Activated CD4-positive, alpha-beta T cell treated with anti-CD3 and anti-CD28 coated beads for 48 hours (primary cell): ENCODE measurements at regions not wholly inside any gene's neighbourhood (a gene's known extent, or its start where the extent isn't known, plus 50 kb on each side); places are given as distances from the start of the nearest gene placed in this dataset.
"Not testable (repeated sequence)": the region's sequence is repeated elsewhere in the genome, so short reads cannot be mapped to it uniquely, and the experiment has no call there.

Experiments
- DNase-seq: peaks from one replicate; pipeline ENCODE4 v3.0.0-alpha.2; 2020

DNA sequence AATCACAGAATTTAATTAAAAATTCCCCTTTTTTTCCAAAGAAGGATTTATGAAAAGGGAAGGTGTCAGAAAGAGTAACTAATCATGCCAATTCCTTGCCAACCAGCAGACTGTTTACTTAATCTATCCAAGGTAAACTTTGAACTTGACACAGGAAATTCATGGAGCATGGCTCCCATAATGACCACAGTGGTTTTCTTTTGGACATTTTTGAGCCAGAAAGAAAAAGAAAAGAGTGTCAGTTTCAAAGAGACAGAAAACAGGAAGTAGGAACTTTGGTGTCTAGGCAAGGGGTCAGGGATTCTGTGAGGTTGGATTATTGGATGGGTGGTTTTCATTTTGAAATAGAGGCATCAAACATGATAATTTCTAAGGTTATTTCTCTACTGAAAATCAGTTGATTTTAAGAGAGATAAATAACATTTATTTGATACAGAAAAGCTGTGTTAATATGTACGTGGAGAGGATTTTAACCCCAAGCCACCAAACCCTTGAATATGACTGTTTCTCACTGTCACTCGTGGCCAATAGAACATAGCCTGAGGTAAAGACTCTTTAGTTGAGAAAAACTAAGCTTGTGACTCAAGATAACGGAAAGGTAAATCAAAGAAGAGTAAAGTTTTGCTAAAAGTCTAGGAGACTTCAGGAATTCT, 196.1 kb downstream of the TTC6 start:
- no peak for DNase-seq

DNA sequence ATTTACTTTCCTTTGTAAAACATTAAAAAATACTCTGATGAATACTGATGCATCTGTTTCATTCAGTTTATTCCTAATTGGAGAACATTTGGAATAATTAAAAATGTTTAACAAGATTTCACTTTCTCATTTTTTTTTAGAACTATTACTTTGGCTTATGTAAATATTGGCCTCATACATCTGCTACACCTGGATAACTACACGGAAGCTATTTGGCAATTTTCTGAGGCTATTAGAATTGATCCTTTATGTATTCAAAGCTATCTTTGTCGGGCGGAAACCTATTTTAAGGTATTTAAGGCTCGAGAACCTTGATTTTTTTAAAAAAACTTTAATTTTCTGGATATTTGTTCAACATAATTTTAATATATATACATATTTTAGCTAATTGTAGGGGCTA, 196.7 kb downstream of the TTC6 start:
- DNase-seq: no peak

DNA sequence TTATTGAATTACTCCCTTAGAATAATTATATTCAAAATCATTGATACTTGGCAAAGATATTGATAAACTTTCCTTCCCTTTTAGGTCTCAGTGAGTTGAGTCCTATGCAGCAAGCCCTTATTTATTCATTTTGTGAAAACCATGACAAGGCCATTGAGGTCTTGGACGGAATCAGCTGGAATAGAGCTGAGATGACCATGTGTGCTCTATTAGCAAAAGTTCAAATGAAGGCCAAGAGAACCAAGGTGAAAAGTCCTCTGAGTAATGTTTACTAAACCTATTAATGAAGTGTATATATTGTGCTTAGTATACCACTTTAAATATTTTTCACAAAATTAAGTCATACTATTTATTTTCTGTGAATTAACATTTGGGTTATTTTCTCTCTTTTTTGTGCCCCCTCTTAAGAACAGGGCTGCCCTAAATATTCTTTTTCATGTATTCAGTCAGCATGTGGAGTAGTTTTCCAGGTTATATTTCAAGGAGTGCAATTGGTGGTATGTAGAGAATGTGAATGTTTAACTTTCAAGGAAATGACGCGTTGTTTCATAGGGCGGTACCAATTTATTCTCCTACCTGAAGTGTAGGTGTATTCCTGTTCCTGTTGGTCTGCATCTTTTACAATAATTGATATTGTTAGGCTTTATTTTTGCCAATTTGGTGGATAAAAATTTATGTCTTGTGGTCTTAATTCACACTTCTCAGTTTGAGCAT, 201.4 kb downstream of the TTC6 start:
- DNase-seq: no peak

DNA sequence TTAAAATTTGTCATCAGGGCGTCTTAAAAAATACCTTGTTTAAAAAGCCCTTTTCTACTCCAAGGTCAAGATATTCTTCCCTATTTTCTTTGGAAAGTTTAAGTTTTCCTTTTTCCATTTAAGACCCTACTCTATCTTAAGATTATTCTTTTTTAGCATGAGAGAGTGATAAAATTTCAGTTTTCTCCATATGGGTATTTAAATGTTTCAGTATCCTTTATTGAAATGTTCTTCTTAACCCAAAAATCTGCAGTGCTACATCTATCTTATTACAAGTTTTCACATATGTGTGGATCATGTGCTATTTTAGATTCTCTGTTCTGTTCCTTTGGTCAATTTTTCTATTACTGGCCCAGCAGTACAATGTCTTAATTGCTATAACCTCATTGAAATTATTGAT, 202.2 kb downstream of the TTC6 start:
- no peak for DNase-seq

DNA sequence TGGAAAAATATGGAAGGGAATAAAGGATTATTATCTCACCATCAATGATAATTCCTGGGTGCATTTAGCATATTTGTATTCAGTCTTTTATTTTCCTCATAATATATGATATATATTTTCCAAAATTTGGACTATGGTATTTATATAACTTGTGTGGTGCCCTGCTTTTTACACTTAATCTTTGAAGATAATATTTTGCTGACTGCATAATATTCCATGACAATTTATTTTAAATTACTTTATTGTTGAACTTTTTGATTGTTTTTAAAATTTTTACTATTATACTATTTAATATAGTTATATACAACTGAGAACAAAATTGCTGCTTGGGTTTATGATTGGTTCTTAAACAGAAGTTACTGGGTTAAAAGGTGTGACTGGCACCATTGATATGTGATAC, 212.3 kb downstream of the TTC6 start:
- no peak for DNase-seq

DNA sequence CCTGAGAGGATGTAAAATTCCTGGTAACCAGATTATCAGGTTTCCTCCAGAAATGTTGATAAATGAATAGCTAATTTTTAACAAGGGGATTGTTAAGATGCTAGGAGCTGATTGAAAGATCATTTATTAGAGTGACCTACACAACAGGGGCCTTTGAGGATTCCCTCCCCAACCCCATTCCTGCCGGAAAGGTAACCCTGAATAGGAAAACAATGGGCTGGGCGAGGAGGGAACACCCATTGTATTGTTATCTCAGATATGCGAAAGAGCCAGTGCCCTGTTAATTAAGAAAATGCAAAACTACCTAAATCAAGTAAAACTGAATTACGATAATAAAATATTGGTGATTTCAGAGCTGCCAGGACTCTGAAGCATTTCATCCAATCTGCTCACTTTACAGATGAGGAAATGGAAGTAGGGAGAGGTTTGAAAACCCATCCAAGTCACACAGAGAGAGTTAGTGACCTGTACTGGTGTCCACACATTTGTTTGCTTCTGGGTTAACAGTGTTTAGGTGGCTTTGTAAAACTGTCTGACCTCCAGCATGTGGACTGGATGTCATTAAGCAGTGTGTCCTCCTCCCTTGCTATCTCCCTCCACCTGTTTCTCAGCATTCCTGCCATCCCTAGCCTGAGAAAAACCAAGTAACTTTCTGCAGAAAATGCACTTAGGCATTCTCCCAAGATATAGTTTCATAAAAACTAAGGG, 214.8 kb downstream of the TTC6 start:
- no peak for DNase-seq

DNA sequence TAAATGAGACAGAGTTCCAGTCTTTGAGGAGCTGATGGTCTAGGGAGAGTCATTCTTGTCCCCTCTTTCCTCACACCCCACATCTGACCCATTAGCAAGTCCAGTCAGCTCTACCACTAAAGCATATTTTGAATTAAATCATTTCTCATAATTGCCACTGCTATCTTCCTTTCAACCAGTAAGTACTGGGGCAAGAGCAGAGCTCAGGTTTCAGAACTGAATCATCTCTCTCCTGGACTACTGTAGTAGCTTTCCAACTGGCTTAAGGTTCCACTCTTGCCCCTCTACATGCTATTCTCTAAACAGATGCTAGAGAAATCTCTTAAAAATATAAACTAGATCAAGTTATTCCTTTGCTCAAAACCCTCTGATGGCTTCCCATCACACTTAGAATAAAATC, 218.3 kb downstream of the TTC6 start:
- no peak for DNase-seq

DNA sequence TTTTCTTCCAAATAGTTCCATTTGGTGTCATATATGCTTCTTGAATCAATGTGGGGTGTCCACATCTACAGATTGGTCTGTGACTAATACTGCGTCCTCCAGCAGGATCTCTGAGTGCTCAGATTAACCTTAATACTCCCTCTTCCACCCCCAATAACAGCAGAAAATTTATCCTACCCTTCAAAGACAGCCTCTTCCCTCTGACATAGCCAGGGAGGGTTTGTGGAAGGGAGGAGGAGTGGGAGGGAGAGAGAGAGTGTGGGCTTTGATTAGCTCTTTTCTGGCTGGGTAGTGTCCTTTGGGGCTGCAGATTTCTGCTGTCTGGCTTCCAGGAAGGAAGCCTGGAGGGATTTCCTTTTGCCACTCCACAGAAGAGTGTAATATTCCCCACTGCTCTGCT, 220.7 kb downstream of the TTC6 start:
- no peak for DNase-seq

DNA sequence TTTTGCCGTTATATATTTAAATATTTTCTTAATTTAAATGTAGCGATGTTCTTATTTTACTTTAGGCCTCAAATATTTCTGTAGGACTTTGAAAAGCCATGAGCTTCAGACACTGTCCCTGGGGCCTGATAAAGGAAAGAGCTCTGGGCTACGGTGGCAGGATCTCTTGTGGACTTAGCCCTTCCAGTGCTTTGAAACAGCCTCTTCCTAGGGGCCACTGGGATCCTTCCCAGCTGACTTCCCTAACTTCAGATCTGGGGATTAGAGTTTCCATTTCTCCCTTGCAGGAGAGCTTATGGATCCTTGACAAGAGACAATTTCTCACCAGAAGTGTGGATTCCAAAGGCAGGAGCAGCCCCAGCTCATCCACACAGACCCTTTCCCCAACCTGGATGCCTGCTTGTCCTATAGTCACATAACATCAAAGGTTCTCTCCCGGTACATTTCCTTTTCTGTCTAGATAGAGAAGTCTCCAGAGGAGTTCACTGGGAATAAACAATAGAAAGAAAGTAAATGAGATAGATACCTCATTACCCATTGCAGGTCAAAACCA, 221.4 kb downstream of the TTC6 start:
- DNase-seq: no peak

DNA sequence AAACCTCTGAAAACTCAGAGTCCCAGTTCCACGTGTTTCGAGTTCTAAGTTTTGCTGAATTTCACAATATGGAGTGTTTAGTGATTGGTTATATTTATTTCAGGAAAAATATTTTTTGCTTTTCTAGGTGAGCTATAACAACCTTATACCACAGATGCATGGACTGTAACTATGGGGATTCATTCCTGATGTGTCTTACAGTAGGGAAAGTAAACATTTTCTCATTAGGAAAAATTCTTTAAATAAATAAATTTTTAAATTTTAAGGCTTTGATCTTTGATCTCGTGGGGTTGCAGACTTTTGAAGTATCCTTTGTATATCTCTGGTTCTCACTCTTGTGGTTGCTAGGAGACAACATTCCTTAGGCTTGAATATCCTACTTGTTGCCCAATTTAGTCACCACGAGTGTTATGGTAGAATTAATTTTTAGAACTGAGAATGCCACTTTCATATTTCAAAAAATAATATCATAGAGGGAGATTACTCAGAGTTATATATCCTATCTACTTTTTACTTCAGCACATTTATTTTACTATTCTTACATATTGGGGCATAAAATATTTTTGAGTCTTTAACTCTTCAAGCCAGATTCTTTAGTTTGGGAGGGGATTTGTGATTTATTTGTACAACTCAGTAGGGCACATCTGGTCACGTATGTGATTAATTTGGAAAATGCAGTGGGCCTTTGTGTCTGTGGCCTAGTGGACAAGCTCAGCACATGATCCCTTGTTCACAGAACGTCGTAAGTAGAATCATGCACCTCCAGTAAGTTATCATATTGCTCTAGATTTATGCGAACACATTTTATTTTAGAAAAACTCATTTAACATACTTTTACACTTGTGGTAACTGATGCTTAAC, 224.0 kb downstream of the TTC6 start:
- no peak for DNase-seq

DNA sequence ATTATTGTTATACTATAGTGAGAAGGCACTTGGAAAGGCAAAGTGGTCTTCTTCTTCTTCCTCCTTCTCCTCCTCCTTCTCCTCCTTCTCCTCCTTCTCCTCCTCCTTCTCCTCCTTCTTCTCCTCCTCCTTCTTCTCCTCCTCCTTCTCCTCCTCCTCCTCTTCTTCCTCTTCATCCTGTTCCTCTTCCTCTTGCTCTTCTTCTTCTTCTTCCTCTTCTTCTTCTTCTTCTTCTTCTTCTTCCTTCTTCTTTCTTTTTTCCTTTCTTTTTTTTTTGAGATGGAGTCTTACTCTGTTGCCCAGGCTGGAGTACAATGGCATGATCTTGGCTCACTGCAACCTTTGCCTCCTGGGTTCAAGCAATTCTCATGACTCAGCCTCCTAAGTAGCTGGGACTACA, 225.4 kb downstream of the TTC6 start:
- not testable (repeated sequence) for DNase-seq

DNA sequence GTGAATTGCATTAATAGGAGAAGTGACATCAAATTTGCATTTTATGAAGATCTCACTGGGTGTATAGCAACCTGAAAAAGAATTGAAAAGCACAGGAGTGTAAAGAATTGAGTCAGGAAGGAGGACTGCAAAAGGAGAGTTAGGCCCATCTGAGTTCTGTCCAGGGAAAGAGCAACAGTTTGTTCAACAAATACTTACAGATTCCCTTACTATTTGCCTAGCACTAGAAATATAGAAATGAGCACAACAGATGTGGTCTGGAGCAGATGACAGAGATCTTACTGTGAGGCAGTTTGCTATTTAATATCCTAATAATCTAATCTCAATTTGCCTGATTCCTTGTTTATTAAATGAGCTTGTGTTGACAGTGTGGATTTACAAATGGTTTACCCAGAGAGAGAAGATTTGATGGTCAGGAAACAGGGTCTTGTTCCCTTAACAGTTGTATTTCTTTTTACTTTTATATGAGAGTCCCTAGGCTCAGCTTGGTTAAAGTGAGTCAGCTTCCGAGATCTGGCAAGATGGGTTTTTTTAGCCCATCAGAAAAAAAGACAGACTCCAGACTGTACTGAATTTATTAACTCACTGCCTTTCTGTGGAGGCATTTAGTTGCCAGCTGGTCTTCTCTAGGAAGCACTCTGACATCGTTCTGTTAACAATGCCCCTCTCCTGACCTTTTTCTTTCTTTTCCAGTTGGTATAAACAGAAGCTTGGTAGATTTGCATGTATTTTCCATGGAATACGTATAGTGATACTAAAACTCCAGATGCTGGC, 229.7 kb downstream of the TTC6 start:
- DNase-seq: no peak

DNA sequence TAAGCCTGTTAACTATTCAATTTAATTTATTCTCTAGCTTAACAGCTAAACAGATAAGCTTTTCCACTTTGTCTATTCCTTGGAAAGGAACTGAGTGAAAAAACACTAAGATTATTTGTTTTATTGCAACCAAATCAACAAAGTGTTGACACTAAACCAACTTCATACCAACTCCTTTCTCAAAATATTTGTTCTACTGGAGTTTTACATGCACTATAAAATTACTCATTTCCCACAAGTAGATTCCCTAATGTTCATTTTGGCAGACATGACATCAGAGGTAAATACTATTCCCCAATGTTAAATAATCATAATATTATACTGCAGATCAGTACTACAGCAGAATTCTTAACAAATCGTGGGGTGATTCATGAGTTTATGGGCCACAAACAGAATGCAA, 231.4 kb downstream of the TTC6 start:
- DNase-seq: no peak

DNA sequence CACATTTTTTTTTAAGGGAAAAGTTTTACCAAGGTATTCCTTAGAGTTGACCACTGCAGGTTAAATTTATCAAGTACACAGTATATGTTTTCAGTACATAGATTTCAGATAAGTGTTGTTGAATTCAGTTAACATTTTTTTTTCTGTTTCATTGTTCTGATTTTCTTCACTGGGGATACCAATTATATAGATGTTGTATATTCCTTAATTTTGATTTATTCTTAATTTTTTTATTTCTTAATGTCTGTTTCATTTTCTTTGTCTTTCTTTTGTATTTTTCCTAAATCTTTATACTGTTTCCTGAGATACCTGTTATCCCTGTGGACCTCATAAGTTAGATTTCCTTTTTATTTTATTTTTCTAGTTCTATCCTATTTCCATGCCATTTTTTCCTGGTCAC, 234.8 kb downstream of the TTC6 start:
- DNase-seq: no peak

DNA sequence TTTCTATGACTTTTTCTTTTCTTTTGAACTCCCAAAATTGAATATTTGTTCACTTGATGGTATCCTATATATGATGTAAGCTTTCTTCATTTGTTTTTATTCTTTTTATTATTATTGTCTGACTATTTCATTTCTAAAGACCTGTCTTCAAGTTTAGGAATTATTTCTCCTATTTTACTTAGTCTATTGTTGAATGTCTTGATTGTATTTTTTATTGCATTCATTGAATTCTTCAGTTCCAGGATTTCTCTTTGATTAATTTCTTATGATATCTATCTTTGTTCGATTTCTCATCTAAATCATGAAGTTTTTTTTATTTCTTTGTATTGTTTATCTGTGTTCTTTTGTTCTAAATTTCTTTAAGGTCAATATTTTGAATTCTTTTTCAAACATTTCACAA, 238.8 kb downstream of the TTC6 start:
- DNase-seq: no peak

DNA sequence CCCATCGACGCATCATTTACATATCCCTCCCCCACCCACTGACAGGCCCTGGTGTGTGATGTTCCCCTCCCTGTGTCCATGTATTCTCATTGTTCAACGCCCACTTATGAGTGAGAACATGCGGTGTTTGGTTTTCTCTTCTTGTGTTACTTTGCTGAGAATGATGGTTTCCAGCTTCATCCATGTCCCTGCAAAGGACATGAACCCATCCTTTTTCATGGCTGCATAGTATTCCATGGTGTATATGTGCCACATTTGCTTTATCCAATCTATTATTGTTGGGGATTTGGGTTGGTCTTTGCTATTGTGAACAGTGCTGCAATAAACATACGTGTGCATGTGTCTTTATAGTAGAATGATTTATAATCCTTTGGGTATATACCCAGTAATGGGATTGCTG, 243.3 kb downstream of the TTC6 start:
- DNase-seq: not testable (repeated sequence)

DNA sequence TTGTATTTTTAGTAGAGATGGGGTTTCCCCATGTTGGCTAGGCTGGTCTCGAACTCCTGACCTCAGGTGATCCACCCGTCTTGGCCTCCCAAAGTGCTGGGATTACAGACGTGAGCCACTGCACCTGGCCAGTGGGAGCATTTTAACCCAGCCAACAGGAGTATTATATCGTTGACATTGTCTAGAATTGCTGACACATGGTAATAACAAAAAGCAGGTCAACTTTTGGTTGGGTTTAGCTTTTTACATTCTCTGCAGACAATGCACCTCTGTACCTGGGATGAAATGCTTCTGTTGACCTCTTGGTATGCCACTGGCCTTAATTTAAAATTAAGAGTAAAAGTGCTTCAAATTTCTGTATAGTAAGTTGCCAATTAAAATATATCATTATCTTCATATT, 245.6 kb downstream of the TTC6 start:
- DNase-seq: not testable (repeated sequence)

DNA sequence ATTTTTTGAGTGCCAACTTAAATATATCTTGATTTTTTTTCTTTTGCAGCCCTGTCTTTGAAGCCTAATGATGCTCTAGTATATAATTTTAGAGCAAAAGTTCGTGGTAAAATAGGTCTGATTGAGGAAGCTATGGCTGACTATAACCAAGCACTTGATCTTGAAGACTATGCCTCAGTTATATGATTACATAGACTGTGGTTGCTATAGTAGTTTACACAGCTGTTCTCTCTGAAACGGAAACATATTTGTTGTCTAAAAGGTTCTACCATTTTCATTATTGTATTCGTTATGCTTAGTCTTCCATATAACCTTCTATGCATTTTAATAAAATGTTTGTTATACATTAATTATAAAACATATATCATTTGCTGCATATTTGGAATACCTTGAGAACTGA, 246.7 kb downstream of the TTC6 start:
- DNase-seq: no peak

DNA sequence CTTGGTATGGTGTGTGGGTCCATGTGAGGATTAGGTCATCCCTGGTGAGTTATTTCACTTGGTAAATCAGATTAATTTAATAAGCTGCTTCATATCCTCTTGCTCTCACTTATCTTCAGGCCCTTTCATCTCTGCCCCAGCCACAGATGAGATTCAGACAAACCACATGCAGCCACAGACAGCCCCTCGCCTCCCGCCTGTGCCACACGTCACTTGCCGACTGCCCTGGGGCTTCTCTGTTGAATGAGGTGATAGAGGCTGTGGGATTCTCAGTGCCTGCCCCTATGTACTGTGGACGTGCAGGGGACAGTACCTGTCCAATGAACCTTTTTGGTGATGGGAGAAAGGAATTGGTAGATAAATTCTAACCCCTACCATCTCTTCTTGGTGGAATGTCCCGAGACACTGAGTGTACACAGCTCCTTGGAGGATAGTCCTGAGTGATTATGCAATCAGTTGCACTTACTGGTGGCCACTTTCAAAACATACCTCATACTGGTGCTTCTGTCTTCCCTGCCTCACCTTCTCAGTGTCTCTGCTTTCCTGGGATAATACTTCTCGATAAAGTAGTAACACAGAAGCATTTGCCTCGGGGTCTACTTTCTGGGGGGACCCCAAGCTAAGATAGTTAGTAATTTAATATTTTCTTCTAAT, 248.7 kb downstream of the TTC6 start:
- DNase-seq: no peak

DNA sequence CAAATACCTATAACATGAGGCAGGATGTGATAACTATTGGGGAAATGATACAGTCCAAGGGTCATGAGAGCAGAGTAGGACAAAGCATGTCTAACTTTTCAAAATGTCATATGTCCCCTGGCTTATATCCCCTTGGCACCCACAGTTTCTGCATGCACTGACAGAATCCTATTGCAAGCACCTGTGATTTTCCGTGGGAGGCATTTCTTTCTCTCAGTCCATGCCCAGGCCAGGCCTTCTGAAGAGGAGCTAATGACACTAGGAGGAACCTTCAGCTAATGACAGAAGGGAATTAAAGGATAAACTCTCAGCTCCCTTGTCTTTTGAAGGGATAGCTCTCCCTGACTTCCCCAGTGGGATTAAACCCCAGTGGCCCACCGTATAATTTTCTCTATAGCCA, 249.2 kb downstream of the TTC6 start:
- no peak for DNase-seq

DNA sequence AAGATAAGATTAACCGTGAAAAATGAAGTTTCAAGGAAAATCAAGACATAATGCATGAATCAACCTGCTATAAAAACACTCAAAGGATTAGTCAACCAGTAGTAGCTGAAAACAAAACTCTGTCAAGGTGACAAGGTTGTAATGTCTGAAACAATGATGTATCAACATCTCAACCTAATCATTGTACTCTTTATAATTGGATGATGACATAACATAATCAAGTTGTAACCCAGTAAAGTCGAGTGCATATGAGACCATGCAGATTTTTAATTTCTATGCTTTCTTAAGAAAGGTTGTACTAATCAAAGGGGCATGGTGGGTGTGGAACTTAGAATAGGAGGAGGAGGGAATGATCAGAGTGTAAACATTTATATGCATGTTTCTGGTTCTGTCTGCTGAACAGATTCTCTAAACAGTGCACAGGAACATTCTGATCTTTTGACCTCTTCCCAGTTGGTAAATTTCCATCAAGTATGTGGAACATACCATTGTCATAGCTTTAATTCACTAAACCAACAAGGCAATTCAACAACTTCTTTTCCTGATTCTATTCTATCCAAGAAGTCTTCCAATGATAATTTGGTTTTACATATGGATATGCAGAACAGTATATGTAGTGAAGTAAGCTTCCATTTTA, 253.7 kb downstream of the TTC6 start:
- no peak for DNase-seq
